ENCODE measurements at regions not wholly inside any gene's neighbourhood (a gene's known extent, or its start where the extent isn't known, plus 50 kb on each side); places are given as distances from the start of the nearest gene placed in this dataset.

DNA sequence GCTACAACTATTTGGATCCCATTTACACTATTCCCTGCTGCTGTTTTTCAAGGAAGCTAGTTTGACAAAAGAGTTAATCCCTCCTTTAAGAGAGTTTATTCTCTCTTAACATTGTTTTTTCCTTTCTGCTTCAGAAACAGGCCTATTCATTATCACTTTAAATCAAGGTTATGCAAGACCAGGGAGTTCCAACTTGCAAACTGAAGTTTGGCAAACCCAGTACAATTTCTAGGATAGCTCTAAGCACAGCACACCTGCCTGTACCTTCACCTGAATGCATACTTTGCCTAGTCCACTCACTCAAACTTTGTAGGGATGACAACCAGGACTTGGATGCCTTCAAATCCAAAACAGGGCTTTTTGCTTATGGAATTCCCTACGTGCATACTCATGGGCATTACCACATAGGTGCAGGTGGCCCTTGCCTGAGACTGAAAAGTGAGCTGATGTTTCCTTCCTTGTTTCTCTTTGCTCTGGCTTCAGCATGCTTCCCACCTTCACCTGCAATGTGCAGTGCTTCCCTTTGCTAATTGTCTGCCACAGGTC lies 193.8 kb upstream of the MMADHC start:
- TF ChIP-seq EZH2 (IDR thresholded peaks at IDR 0.05; ENCODE audit: insufficient read depth, poor library complexity, severe bottlenecking) = no peak
- no peak for TF ChIP-seq EZH2phosphoT487 (IDR thresholded peaks at IDR 0.05; ENCODE audit: insufficient read depth, low read depth)
